ENCODE measurements at regions not wholly inside any gene's neighbourhood (a gene's known extent, or its start where the extent isn't known, plus 50 kb on each side); places are given as distances from the start of the nearest gene placed in this dataset.
"Not testable (repeated sequence)": the region's sequence is repeated elsewhere in the genome, so short reads cannot be mapped to it uniquely, and the experiment has no call there.

DNA sequence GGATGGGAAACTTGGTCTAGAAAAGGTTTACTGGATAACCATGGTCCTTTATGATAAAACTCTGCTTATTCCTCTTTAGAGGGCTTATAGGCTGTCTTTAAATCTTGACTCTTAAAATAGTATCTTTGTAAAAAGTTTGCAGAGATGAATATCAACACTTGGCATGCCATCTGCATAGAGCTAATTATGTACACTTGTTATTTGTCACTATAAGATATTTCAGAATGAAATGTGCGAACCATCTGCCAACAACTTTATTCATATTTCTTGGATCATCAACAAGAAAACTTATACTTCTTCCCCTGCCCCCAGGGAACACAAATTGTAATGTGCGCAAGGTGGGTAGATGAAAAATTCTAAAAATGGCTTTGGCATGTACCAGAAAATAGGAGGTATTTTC lies 653.0 kb upstream of the CHAC2 start:
- DNase-seq (ENCODE audit: low spot score): no peak

- not testable (repeated sequence) for DNase-seq (ENCODE audit: low spot score)
Observed at GRCh38 chr2:53112408-53112807, 655.2 kb upstream of the CHAC2 start.

DNA sequence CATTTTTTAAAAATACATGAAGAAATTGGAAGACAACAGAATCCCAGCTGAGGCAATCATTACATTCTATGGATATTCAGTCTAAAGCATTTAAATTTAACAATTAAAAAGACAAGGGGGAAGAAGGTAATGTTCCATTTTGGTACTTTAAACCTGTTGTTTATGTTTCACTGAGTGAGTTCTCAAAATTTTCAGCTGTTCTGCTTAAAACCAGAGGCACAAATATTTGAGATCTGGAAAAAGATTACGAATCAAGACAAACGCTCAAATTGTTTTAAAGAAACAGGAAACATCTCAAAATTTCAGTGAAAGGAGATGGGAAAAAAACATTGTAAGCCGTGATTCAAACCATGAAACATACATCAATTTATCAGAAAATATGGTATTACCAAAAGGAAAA lies 656.2 kb upstream of the CHAC2 start:
- DNase-seq (ENCODE audit: low spot score): no peak

GRCh38 chr2:53111004-53111403 lies 656.6 kb upstream of the CHAC2 start:
- no peak for DNase-seq (ENCODE audit: low spot score)

- no peak for DNase-seq (ENCODE audit: low spot score)
Observed at GRCh38 chr2:53108246-53108645, 659.4 kb upstream of the CHAC2 start.

DNA sequence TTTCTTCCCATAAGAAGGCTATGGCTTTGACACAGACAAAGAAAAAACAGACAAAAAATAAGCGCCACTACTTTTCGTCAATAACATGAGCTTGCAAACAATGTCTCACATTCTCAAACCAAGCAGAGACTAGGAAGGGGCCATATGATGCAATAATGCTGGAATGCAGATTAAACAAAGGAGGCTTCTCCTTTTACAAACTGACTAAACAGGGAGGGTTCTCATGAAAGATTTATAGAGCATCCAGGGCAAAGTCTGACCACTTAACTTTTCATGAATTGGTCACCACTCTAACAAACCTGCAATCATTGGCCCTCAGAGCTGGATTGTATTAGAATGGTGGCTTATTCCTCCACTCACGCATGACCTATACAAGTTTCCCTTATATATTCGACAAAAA lies 663.3 kb upstream of the CHAC2 start:
- peak; percentile 90 for DNase-seq (ENCODE audit: low spot score)

DNA sequence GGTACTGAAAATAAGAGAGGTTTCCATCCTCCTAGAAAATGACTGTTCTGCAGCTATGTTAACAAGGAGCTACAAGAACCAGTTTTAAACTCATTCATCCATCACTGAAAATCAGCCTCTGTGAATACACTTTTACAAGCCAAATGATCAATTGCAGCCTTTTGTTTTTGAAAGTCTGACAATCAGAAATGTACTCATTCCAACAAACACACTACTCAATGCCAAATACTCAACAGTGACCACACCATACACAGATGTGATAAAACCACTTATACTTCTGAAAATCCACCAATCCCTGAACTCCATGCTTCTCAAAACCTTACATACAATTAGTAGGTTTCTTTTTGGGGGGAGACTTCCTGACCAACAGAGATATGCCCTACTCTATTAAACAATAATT lies 663.9 kb upstream of the CHAC2 start:
- DNase-seq (ENCODE audit: low spot score): peak; percentile 51

DNA sequence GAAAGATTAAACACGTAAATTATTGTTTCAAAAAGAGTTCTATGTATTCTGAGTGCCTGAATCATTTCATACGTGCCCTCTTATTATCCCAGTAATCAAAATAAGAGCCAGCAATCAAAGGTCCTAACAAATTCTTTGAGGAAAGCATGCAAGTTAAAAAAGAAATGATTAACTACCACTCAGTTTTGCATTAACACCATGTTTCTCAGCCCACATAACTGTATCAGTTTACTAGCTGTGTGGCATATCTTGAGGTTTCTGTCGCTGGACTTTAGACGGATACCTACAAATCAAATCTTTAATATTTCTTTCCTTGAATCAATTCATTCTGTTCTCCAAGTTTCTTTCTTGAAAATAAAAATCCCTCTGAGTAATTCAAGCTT lies 668.9 kb upstream of the CHAC2 start:
- DNase-seq (ENCODE audit: low spot score): peak; percentile 71

- DNase-seq (ENCODE audit: low spot score): no peak
Observed at GRCh38 chr2:53096351-53096750, 671.3 kb upstream of the CHAC2 start.

- no peak for DNase-seq (ENCODE audit: low spot score)
Observed at GRCh38 chr2:53095664-53096063, 671.9 kb upstream of the CHAC2 start.

GRCh38 chr2:53095227-53095626 lies 672.4 kb upstream of the CHAC2 start:
- no peak for DNase-seq (ENCODE audit: low spot score)

GRCh38 chr2:53093355-53093754 lies 674.2 kb upstream of the CHAC2 start:
- no peak for DNase-seq (ENCODE audit: low spot score)

- DNase-seq (ENCODE audit: low spot score): no peak
Observed at GRCh38 chr2:53091183-53091582, 676.4 kb upstream of the CHAC2 start.

GRCh38 chr2:53087874-53088461 lies 679.6 kb upstream of the CHAC2 start:
- no peak for DNase-seq (ENCODE audit: low spot score)

- DNase-seq (ENCODE audit: low spot score): no peak
Observed at GRCh38 chr2:53087262-53087873, 680.2 kb upstream of the CHAC2 start.

DNA sequence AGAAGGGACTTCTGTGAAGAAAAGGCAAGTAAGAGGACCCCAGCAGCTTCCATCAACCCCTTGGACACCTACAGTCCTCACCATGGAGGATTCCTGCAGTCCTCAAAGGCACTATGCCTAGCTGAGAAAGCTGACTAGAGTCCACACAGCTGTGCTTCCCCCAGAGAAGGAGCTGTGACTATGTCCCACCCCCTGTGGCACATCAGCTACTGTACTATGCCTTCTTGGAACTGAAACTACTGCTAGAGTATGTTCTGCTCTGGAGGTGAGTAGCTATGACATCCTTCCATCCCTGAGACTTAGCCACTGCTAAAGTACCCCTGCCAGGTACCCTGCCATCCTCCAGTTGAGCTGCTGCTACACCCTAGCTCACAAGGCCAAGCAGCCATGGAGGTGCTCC lies 690.2 kb upstream of the CHAC2 start:
- DNase-seq (ENCODE audit: low spot score): no peak

- DNase-seq (ENCODE audit: low spot score): no peak
Observed at GRCh38 chr2:53075760-53076159, 691.8 kb upstream of the CHAC2 start.

- no peak for DNase-seq (ENCODE audit: low spot score)
Observed at GRCh38 chr2:53067533-53067932, 700.1 kb upstream of the CHAC2 start.

DNA sequence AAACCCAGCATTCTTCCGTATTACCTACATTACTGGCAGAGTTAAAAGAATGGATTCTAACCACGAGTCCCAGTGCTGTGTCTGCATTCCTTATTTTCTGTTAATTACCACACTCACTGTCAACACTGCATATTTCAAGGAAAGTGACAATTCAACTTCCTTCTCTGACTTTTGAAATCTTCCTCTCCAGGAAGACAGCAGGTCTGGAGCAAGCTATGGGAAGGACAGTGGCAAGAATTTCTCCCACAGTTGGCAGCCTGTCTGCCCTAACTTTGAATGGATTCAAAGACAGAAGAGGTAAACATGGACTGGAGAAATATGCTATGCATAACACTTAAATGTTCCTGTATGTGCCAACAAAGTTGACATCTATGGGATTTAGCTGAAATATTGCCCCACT lies 700.5 kb upstream of the CHAC2 start:
- no peak for DNase-seq (ENCODE audit: low spot score)

GRCh38 chr2:53064154-53064553 lies 703.5 kb upstream of the CHAC2 start:
- DNase-seq (ENCODE audit: low spot score): no peak

DNA sequence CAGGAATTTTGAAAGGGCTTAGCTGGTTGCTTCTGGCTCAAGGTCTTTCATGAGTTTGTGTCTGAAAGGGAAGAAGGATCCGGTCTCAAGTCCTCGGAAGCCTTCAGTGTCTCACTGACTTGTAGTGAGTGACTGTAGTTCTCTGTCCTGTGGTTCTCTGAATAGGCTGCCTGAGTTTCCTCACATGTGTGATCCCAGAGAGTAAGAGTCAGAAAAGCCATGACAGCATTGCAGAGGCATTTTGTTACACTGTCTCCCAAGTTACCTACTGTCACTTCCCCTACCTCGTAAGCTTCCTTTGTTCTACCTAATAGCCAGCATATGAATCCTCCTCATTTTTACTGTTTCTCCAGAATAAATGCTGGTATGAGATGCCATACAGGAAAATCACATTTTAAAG lies 709.1 kb upstream of the CHAC2 start:
- DNase-seq (ENCODE audit: low spot score): no peak

GRCh38 chr2:53053937-53054336 lies 713.7 kb upstream of the CHAC2 start:
- DNase-seq (ENCODE audit: low spot score): no peak

DNA sequence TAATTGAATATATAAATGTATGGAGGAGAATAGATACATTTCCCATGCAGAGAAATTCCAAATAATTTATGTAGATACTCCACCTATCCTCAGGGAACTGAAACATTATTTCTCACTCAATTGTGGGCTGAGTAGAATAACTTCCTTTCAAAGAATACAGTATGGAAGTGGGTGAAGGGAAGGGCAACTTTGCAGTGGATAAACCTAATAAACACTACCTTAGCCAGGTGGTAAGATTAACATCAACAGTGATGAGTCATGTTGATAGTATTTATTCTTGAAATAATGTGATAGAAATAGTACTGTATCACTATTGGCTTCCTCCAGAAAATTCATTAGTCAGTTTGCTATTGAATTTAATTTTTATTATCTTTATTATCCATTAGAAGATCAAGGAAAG lies 716.4 kb upstream of the CHAC2 start:
- DNase-seq (ENCODE audit: low spot score): peak; percentile 61

Data from HT-29 (cell line).